ENCODE measurements at regions not wholly inside any gene's neighbourhood (a gene's known extent, or its start where the extent isn't known, plus 50 kb on each side); places are given as distances from the start of the nearest gene placed in this dataset.

DNA sequence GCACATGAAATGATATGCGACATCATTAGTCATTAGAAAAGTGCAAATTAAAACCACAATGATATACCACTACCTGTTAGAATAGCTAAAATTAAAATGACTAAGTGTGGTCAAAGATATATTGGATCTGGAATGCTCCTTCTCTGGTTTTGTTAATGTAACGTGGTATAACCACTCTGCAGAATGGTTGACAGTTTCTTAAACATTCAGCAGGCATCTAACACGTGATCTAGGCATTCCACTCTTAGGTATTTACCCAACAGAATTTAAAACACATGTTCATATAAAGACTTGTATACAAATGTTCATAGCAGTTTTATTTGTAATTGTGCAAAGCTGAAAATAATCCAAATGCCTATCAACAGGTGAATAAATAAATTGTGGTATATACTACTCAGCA is 165.0 kb upstream of the PLXNA2 start:
- no peaks in the 10 kb centered on the region for H3K27me3 ChIP-seq
- H3K36me3 ChIP-seq = no peaks in the 10 kb centered on the region
- H3K27ac ChIP-seq = no peak overlapping the region
- WGBS, 2 donors (ENCODE audit: low coverage in 1 of 2) = 45 to 53% methylated on average over 3 of the region's 3 CpGs
- H3K4me3 ChIP-seq = no peak overlapping the region
- H3K9me3 ChIP-seq = no peaks in the 10 kb centered on the region
- no peak for ATAC-seq
- no peaks in the 10 kb centered on the region for H3K4me1 ChIP-seq
- no peak for TF ChIP-seq POLR2A (IDR thresholded peaks at IDR 0.05)
- no peak for TF ChIP-seq POLR2AphosphoS5 (IDR thresholded peaks at IDR 0.05)
- TF ChIP-seq CTCF (IDR thresholded peaks at IDR 0.05) = no peak
- no peak for TF ChIP-seq EP300 (IDR thresholded peaks at IDR 0.05)

DNA sequence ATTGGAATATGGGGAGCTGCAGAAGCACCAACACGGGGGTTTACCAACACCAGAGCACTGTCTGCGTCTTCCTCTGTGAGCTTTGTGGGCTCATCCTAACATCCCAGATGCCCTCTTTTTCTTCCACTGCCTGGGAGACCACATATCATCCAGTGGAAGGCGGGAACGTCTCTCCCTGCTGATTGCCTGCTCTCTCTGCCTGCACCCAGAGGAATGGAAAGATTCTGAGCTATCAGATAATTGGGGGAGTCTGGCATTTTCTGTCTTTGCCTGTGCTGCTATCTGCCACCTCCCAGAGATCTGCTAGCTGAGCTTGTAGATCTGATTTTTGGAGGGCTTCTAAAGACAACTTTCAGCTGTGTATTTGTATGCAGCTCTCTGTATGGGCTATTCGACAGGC is 166.2 kb upstream of the PLXNA2 start:
- no peak for ATAC-seq
- 74% methylated on average over 4 of the region's 5 CpGs; no CpG with 5 or more reads in 1 of the 2 donors for WGBS, 2 donors (ENCODE audit: low coverage in 1 of 2)
- no peak overlapping the region for H3K4me3 ChIP-seq
- no peaks in the 10 kb centered on the region for H3K9me3 ChIP-seq
- H3K27ac ChIP-seq = no peak overlapping the region
- H3K27me3 ChIP-seq = no peaks in the 10 kb centered on the region
- TF ChIP-seq POLR2AphosphoS5 (IDR thresholded peaks at IDR 0.05) (no peak), EP300 (IDR thresholded peaks at IDR 0.05) (no peak), CTCF (IDR thresholded peaks at IDR 0.05) (no peak), POLR2A (IDR thresholded peaks at IDR 0.05) (no peak)
- no peaks in the 10 kb centered on the region for H3K36me3 ChIP-seq
- no peaks in the 10 kb centered on the region for H3K4me1 ChIP-seq

DNA sequence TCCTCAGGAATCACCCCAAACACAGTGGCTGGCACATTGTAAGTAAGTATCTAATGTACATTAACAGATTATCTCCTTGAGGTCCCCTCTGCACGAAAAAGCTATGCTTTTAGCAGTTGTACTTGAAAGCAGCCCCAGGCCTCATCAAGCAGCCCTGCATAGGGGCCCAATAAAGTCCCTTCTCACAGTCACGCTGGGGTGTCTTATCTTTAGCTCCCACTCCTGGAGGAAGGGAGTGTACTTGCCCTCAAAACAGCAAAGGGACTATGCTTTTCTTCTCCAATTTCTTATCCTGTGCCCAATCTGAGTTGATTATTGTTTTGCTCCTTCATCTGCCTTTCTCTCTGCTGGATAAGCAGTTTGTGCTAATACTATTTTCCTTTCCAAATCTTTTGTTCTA is 168.8 kb upstream of the PLXNA2 start:
- H3K27ac ChIP-seq = no peak overlapping the region
- TF ChIP-seq POLR2AphosphoS5 (IDR thresholded peaks at IDR 0.05) (no peak), POLR2A (IDR thresholded peaks at IDR 0.05) (no peak), EP300 (IDR thresholded peaks at IDR 0.05) (no peak), CTCF (IDR thresholded peaks at IDR 0.05) (no peak)
- no peaks in the 10 kb centered on the region for H3K4me1 ChIP-seq
- H3K27me3 ChIP-seq = no peaks in the 10 kb centered on the region
- no peak for ATAC-seq
- no peaks in the 10 kb centered on the region for H3K9me3 ChIP-seq
- no peaks in the 10 kb centered on the region for H3K36me3 ChIP-seq
- H3K4me3 ChIP-seq = no peak overlapping the region
- WGBS, 2 donors (ENCODE audit: low coverage in 1 of 2) = 52% methylated on average over 2 of the region's 2 CpGs; no CpG with 5 or more reads in 1 of the 2 donors

- H3K9me3 ChIP-seq = no peaks in the 10 kb centered on the region
- no peaks in the 10 kb centered on the region for H3K36me3 ChIP-seq
- TF ChIP-seq EP300 (IDR thresholded peaks at IDR 0.05) (no peak), POLR2A (IDR thresholded peaks at IDR 0.05) (no peak), CTCF (IDR thresholded peaks at IDR 0.05) (no peak)
- no peak for ATAC-seq
- H3K4me1 ChIP-seq = no peaks in the 10 kb centered on the region
- no peak overlapping the region for H3K27ac ChIP-seq
- whole genome bisulfite sequencing, 2 donors (ENCODE audit: low coverage in 1 of 2) = 100% methylated on average over 1 of the region's 1 CpG
- H3K4me3 ChIP-seq = no peak overlapping the region
- H3K27me3 ChIP-seq = no peaks in the 10 kb centered on the region
These were observed 174.5 kb upstream of the PLXNA2 start for GRCh38 chr1:208418667-208419066.

GRCh38 chr1:208419746-208420420 is 175.7 kb upstream of the PLXNA2 start:
- Histone ChIP-seq H3K27me3 (no peaks in the 10 kb centered on the region), H3K27ac (no peak overlapping the region), H3K4me3 (no peak overlapping the region), H3K9me3 (peaks cover 0 to under 1% (median 0%) of the 10 kb centered on the region in 3 donors), H3K36me3 (no peaks in the 10 kb centered on the region), H3K4me1 (no peaks in the 10 kb centered on the region)
- 75 to 88% methylated on average over 5 of the region's 5 CpGs for WGBS, 2 donors (ENCODE audit: low coverage in 1 of 2)
- TF ChIP-seq POLR2A (IDR thresholded peaks at IDR 0.05) = no peak
- TF ChIP-seq CTCF (IDR thresholded peaks at IDR 0.05) = no peak
- no peak for TF ChIP-seq POLR2AphosphoS5 (IDR thresholded peaks at IDR 0.05)
- TF ChIP-seq EP300 (IDR thresholded peaks at IDR 0.05) = no peak
- no peak for ATAC-seq
